HepG2 (cell line): ENCODE measurements at regions not wholly inside any gene's neighbourhood (a gene's known extent, or its start where the extent isn't known, plus 50 kb on each side); places are given as distances from the start of the nearest gene placed in this dataset.

Experiments
- BRF2 ChIP-seq: sonication (generic); formaldehyde crosslinking; IDR thresholded peaks from 2 replicates; pipeline ENCODE4 v1.8.1; 2022; ENCODE audit warnings: mild to moderate bottlenecking, missing genetic modification reagents
- GZF1 ChIP-seq: sonication (generic); formaldehyde crosslinking; IDR thresholded peaks from 2 replicates; pipeline ENCODE4 v1.5.1; 2020; ENCODE audit warnings: mild to moderate bottlenecking, missing genetic modification reagents
- HMGA1 ChIP-seq: sonication (generic); formaldehyde crosslinking; conservative IDR thresholded peaks from 2 replicates; pipeline ENCODE4 v1.4.0; 2020; ENCODE audit warnings: missing genetic modification reagents
- HNRNPL ChIP-seq: fragments of 200-400 bp; formaldehyde crosslinking; IDR thresholded peaks from 2 replicates; pipeline ENCODE4 v1.6.1; 2017; ENCODE audit warnings: mild to moderate bottlenecking, low read depth, low read length
- HOXA9 ChIP-seq: sonication (generic); formaldehyde crosslinking; IDR thresholded peaks from 2 replicates; pipeline ENCODE4 v1.8.1; 2022; ENCODE audit warnings: missing genetic modification reagents, mild to moderate bottlenecking, moderate library complexity, borderline replicate concordance
- NCOA1 ChIP-seq: sonication (generic); formaldehyde crosslinking; IDR thresholded peaks from 2 replicates; pipeline ENCODE4 v1.9.0; 2021; ENCODE audit warnings: missing genetic modification reagents
- NFE2L2 ChIP-seq: fragments of 150-350 bp; IDR thresholded peaks from 2 replicates; pipeline ENCODE4 v1.6.1; 2014; ENCODE audit warnings: low read length
- NR2F1 ChIP-seq, 2 experiments: fragments of 450-650 bp in 1 of 2; formaldehyde crosslinking in 1 of 2; IDR thresholded peaks; 2 replicates each; pipeline versions ENCODE4 v1.5.0 to v1.6.1; 2016 to 2020; ENCODE audit warnings: mild to moderate bottlenecking in 1 of 2, missing compliant biosample characterization in 1 of 2, missing genetic modification reagents in 1 of 2, moderate library complexity in 1 of 2
- PREB ChIP-seq: sonication (generic); formaldehyde crosslinking; IDR thresholded peaks from 2 replicates; pipeline ENCODE4 v1.4.0; 2020; ENCODE audit warnings: missing genetic modification reagents
- RNF2 ChIP-seq: fragments of 450-650 bp; conservative IDR thresholded peaks from 2 replicates; pipeline ENCODE4 v1.6.1; 2016; ENCODE audit warnings: low read depth
- SPEN ChIP-seq: sonication (generic); formaldehyde crosslinking; IDR thresholded peaks from 2 replicates; pipeline ENCODE4 v1.5.1; 2020; ENCODE audit warnings: low read depth, mild to moderate bottlenecking, missing genetic modification reagents
- SRY ChIP-seq: sonication (generic); formaldehyde crosslinking; IDR thresholded peaks from 2 replicates; pipeline ENCODE4 v1.8.0; 2022; ENCODE audit warnings: mild to moderate bottlenecking, missing genetic modification reagents
- ZFAT ChIP-seq: sonication (generic); formaldehyde crosslinking; conservative IDR thresholded peaks from 2 replicates; pipeline ENCODE4 v1.8.1; 2023; ENCODE audit warnings: missing genetic modification reagents, inconsistent platforms
- ZNF282 ChIP-seq: fragments of 450-650 bp; IDR thresholded peaks from 2 replicates; pipeline ENCODE4 v1.6.1; 2018; ENCODE audit not compliant: partially characterized antibody
- ZNF331 ChIP-seq: sonication (generic); formaldehyde crosslinking; IDR thresholded peaks from 2 replicates; pipeline ENCODE4 v1.4.0; 2020; ENCODE audit warnings: missing genetic modification reagents
- ZNF414 ChIP-seq: sonication (generic); formaldehyde crosslinking; IDR thresholded peaks from 2 replicates; pipeline ENCODE4 v1.5.0; 2020; ENCODE audit warnings: missing genetic modification reagents
- ZNF460 ChIP-seq: sonication (generic); formaldehyde crosslinking; IDR thresholded peaks from 2 replicates; pipeline ENCODE4 v1.5.1; 2020; ENCODE audit warnings: missing genetic modification reagents, mild to moderate bottlenecking, borderline replicate concordance
- ZNF564 ChIP-seq: sonication (generic); formaldehyde crosslinking; IDR thresholded peaks from 2 replicates; pipeline ENCODE4 v1.8.1; 2023; ENCODE audit warnings: mild to moderate bottlenecking, missing genetic modification reagents
- ZNF644 ChIP-seq: IDR thresholded peaks from 2 replicates; pipeline ENCODE4 v1.6.1; 2016; ENCODE audit warnings: low read depth
- ZNF7 ChIP-seq: IDR thresholded peaks from 2 replicates; pipeline ENCODE4 v1.6.1; 2016; ENCODE audit warnings: missing biosample characterization, missing genetic modification reagents
- ZNF740 ChIP-seq: sonication (generic); formaldehyde crosslinking; IDR thresholded peaks from 2 replicates; pipeline ENCODE4 v1.4.0; 2020; ENCODE audit warnings: missing genetic modification reagents
- ZUFSP ChIP-seq: sonication (generic); formaldehyde crosslinking; IDR thresholded peaks from 2 replicates; pipeline ENCODE4 v1.9.0; 2021; ENCODE audit warnings: missing genetic modification reagents, mild to moderate bottlenecking, borderline replicate concordance
- ZZZ3 ChIP-seq: sonication (generic); formaldehyde crosslinking; IDR thresholded peaks from 2 replicates; pipeline ENCODE4 v1.4.0; 2020; ENCODE audit warnings: missing genetic modification reagents, mild to moderate bottlenecking, borderline replicate concordance

- no peak for TF ChIP-seq ZNF414
- no peak for TF ChIP-seq HNRNPL
- no peak for TF ChIP-seq PREB (CRISPR knock-in tag)
- TF ChIP-seq ZNF282, result no peak
- no peak for TF ChIP-seq BRF2 (CRISPR knock-in tag)
- no peak for TF ChIP-seq SRY
- no peak for TF ChIP-seq NCOA1
- no peak for TF ChIP-seq NR2F1 (CRISPR knock-in tag; IDR thresholded peaks at IDR 0.05)
- TF ChIP-seq ZNF740 (CRISPR knock-in tag), result no peak
- no peak for TF ChIP-seq ZFAT (CRISPR knock-in tag)
- no peak for TF ChIP-seq GZF1
- TF ChIP-seq ZNF460, result no peak; the same call in 1 of the 2 replicates
- no peak for TF ChIP-seq ZNF564
- TF ChIP-seq HMGA1 (CRISPR knock-in tag), result no peak
- TF ChIP-seq HOXA9 (CRISPR knock-in tag), result no peak
- TF ChIP-seq ZUFSP (CRISPR knock-in tag), result no peak
- TF ChIP-seq ZNF644 (CRISPR knock-in tag), result peak; percentile 54; the same call in 1 of the 2 replicates
- TF ChIP-seq RNF2, result no peak
- TF ChIP-seq ZZZ3, result no peak
- no peak for TF ChIP-seq NFE2L2
- TF ChIP-seq ZNF7 (CRISPR knock-in tag), result no peak; the same call in 1 of the 2 replicates
- no peak for TF ChIP-seq SPEN (CRISPR knock-in tag)
- peak; percentile 92 for TF ChIP-seq ZNF331 (CRISPR knock-in tag)
Observed at GRCh38 chr2:67057901-67058703, 339.0 kb upstream of the ETAA1 start (continued).
